ENCODE measurements at regions not wholly inside any gene's neighbourhood (a gene's known extent, or its start where the extent isn't known, plus 50 kb on each side); places are given as distances from the start of the nearest gene placed in this dataset.

DNA sequence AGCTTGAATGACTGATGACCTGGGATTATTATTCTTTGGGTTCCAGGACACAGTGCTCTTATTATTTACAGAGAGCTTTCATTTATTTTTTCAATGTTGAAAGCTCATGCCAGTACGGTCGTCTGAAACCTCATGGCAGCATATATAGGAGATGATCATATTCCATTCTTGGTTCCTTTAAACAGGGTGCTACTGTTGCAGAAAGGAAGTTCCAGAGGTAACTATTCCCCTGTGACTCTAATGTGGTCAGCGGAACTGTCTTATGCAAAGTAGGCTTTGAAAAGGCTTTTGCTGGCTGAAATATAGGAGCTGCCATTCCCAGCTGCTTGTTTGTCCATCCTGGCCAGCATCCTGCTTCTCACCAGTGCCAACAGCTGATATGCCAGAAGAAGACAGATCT is 208.3 kb upstream of the LEF1 start:
- H4K8ac ChIP-seq (ENCODE audit: low read depth, low read length) = peak overlapping the region; percentile 13
- H2BK120ac ChIP-seq (ENCODE audit: low read depth, low read length) = no peak overlapping the region
- H3K56ac ChIP-seq (ENCODE audit: low read length) = no peak overlapping the region
- H3K79me2 ChIP-seq (ENCODE audit: control insufficient read depth, insufficient read depth, low read length) = no peaks in the 10 kb centered on the region
- no peak overlapping the region for H4K5ac ChIP-seq (ENCODE audit: low read length)
- no peak overlapping the region for H3K18ac ChIP-seq (ENCODE audit: low read length)
- no peaks in the 10 kb centered on the region for H3K27me3 ChIP-seq (ENCODE audit: insufficient read depth, low read length, poor library complexity)
- H3K4me1 ChIP-seq (ENCODE audit: control insufficient read depth, low read depth, low read length) = no peaks in the 10 kb centered on the region
- H3K27ac ChIP-seq (ENCODE audit: low read depth, low read length) = no peak overlapping the region
- no peak overlapping the region for H2BK5ac ChIP-seq (ENCODE audit: low read length)
- no peak overlapping the region for H3K9ac ChIP-seq (ENCODE audit: low read length)
- H3K36me3 ChIP-seq (ENCODE audit: control insufficient read depth, insufficient read depth, low read length) = no peaks in the 10 kb centered on the region
- H3K79me1 ChIP-seq (ENCODE audit: low read length) = no peaks in the 10 kb centered on the region
- no peak overlapping the region for H3K4me2 ChIP-seq (ENCODE audit: low read length)
- H3K4ac ChIP-seq (ENCODE audit: low read depth, low read length) = no peak overlapping the region
- no peak overlapping the region for H3K4me3 ChIP-seq (ENCODE audit: low read length)
- no CpG with 5 or more reads among the region's 3 CpGs for WGBS (ENCODE audit: extremely low coverage, insufficient coverage, low lambda C conversion rate)
- H2AK5ac ChIP-seq (ENCODE audit: low read length) = no peak overlapping the region
- DNase-seq = no peak
- no peak overlapping the region for H3K23ac ChIP-seq (ENCODE audit: low read length)
- no peak overlapping the region for H2BK15ac ChIP-seq (replicated peaks; ENCODE audit: low read depth)

DNA sequence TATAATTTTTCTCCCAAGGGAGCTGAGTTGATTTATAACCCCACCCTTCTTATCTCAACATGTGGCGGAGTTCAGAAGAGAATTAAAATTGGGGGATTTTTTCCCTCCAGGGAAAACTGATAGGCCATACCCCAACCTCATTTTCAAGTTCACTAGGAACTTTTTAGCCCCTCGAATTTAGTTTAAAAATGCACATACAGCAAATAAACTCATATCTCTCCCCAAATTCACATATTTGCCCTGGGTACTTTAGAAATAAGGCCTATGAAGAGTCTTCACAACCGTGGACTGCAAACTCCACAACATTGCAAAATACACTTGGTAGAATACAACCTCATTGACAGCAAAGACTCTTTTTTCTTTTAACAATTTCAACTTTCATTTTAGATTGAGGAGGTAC is 206.7 kb upstream of the LEF1 start:
- Histone ChIP-seq H2BK15ac (replicated peaks; ENCODE audit: low read depth) (no peak overlapping the region), H2BK120ac (ENCODE audit: low read depth, low read length) (no peak overlapping the region), H3K79me2 (ENCODE audit: control insufficient read depth, insufficient read depth, low read length) (no peaks in the 10 kb centered on the region), H3K36me3 (ENCODE audit: control insufficient read depth, insufficient read depth, low read length) (no peaks in the 10 kb centered on the region), H3K4ac (ENCODE audit: low read depth, low read length) (no peak overlapping the region), H3K4me3 (ENCODE audit: low read length) (no peak overlapping the region), H3K4me2 (ENCODE audit: low read length) (no peak overlapping the region), H2AK5ac (ENCODE audit: low read length) (no peak overlapping the region), H3K23ac (ENCODE audit: low read length) (no peak overlapping the region), H3K27me3 (ENCODE audit: insufficient read depth, low read length, poor library complexity) (no peaks in the 10 kb centered on the region), H3K9ac (ENCODE audit: low read length) (no peak overlapping the region), H3K27ac (ENCODE audit: low read depth, low read length) (no peak overlapping the region), H4K5ac (ENCODE audit: low read length) (no peak overlapping the region), H3K4me1 (ENCODE audit: control insufficient read depth, low read depth, low read length) (no peaks in the 10 kb centered on the region), H3K79me1 (ENCODE audit: low read length) (no peaks in the 10 kb centered on the region), H2BK5ac (ENCODE audit: low read length) (no peak overlapping the region), H3K56ac (ENCODE audit: low read length) (no peak overlapping the region), H4K8ac (ENCODE audit: low read depth, low read length) (no peak overlapping the region), H3K18ac (ENCODE audit: low read length) (no peak overlapping the region)
- no peak for DNase-seq
- WGBS (ENCODE audit: extremely low coverage, insufficient coverage, low lambda C conversion rate) = no CpG with 5 or more reads among the region's 3 CpGs

DNA sequence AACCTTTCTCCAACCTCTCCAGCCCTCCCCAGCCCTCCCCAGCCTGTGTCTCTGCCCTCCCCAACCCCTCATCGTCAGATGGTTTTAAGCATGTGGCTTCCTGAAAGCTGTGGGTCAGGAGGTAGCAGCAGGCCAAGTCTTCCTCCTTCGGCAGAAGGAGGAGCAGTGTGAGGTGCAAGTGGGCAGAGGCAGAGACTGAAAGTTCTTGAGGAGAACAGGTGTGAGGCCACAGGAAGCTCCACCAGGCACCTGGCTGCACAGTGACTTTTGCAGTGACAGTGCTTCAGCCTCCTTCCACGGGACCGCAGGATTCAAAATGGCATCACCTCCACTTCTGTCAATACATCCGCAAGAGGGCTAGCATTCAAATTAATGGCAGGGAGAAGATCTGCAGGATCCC is 203.9 kb upstream of the LEF1 start:
- H2BK15ac ChIP-seq (replicated peaks; ENCODE audit: low read depth) = no peak overlapping the region
- no peak overlapping the region for H4K8ac ChIP-seq (ENCODE audit: low read depth, low read length)
- no peak overlapping the region for H3K9ac ChIP-seq (ENCODE audit: low read length)
- no peak overlapping the region for H3K18ac ChIP-seq (ENCODE audit: low read length)
- no peak overlapping the region for H3K27ac ChIP-seq (ENCODE audit: low read depth, low read length)
- H3K4me2 ChIP-seq (ENCODE audit: low read length) = no peak overlapping the region
- no peaks in the 10 kb centered on the region for H3K79me2 ChIP-seq (ENCODE audit: control insufficient read depth, insufficient read depth, low read length)
- H3K4ac ChIP-seq (ENCODE audit: low read depth, low read length) = no peak overlapping the region
- WGBS (ENCODE audit: extremely low coverage, insufficient coverage, low lambda C conversion rate) = no CpG with 5 or more reads among the region's 5 CpGs
- no peak overlapping the region for H2AK5ac ChIP-seq (ENCODE audit: low read length)
- H3K79me1 ChIP-seq (ENCODE audit: low read length) = no peaks in the 10 kb centered on the region
- H3K36me3 ChIP-seq (ENCODE audit: control insufficient read depth, insufficient read depth, low read length) = no peaks in the 10 kb centered on the region
- H3K23ac ChIP-seq (ENCODE audit: low read length) = no peak overlapping the region
- no peak overlapping the region for H2BK120ac ChIP-seq (ENCODE audit: low read depth, low read length)
- no peak for DNase-seq
- no peaks in the 10 kb centered on the region for H3K4me1 ChIP-seq (ENCODE audit: control insufficient read depth, low read depth, low read length)
- no peaks in the 10 kb centered on the region for H3K27me3 ChIP-seq (ENCODE audit: insufficient read depth, low read length, poor library complexity)
- H4K5ac ChIP-seq (ENCODE audit: low read length) = no peak overlapping the region
- no peak overlapping the region for H3K56ac ChIP-seq (ENCODE audit: low read length)
- H2BK5ac ChIP-seq (ENCODE audit: low read length) = no peak overlapping the region
- H3K4me3 ChIP-seq (ENCODE audit: low read length) = no peak overlapping the region

DNA sequence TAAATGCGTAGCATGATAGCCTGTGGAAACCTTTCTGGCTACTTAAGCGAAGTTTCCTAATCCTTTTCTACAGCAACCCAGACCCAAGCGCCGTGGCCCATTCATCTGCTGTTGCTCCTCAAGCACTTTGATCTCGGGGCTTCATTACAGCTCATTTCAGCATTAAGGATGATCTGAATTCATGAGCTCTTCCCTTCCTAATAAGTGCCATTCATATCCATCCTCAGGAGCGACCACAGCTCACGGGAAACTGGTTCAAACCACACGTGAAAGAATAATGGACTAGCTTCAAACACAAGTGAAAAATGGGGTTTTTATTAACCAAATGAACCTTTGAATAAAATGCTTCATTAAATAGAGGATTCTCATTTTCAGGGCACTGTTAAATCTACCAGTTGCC is 202.6 kb upstream of the LEF1 start:
- H3K27me3 ChIP-seq (ENCODE audit: insufficient read depth, low read length, poor library complexity) = no peaks in the 10 kb centered on the region
- H3K18ac ChIP-seq (ENCODE audit: low read length) = no peak overlapping the region
- no CpG with 5 or more reads among the region's 8 CpGs for WGBS (ENCODE audit: extremely low coverage, insufficient coverage, low lambda C conversion rate)

DNA sequence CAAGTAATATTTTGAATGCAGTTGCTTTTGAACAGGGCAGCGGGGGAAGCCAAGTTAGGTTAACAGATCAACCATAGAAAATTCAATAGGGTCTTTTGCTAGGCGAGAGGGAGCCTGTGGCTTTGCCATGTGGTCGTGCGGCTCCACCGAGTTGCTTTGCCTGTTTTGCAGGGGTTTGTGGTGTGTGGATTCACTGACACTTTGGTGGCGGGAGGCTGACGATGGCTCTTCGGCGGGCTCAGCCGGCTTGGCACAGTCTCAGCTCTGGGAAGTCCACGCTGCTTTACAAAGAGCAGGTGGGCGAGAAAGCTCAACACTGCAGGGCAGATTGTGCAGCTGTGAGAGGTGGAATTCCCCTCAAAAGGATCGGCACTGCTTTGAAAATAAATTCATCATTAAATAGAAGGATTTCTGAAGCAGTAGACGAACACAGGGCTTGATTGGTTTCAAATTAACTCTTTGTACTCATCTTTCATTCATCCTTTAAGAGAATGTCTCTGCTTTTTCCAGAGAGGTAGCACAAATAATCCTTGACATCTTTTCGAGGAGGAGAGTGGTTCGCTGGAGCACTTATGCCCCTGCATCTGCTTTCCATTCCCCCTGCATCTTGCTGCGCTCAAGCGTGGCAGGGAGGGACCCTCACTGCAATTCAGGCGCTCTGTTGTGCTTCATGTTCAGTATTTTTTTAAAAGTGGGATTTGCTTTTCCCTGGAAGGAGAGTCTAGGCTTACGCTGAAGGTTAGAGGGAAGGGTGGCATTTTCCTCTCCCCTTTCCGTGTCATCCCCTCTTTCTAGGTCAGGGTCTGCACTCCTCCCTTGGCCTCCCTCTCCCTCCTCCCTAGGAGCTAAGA is 201.8 kb upstream of the LEF1 start:
- Histone ChIP-seq H2BK5ac (ENCODE audit: low read length) (no peak overlapping the region), H3K9ac (ENCODE audit: low read length) (no peak overlapping the region), H3K27ac (ENCODE audit: low read depth, low read length) (no peak overlapping the region), H2BK15ac (replicated peaks; ENCODE audit: low read depth) (no peak overlapping the region), H3K79me2 (ENCODE audit: control insufficient read depth, insufficient read depth, low read length) (no peaks in the 10 kb centered on the region), H3K36me3 (ENCODE audit: control insufficient read depth, insufficient read depth, low read length) (no peaks in the 10 kb centered on the region), H3K4me2 (ENCODE audit: low read length) (no peak overlapping the region), H3K56ac (ENCODE audit: low read length) (no peak overlapping the region), H3K79me1 (ENCODE audit: low read length) (no peaks in the 10 kb centered on the region), H4K5ac (ENCODE audit: low read length) (no peak overlapping the region), H3K18ac (ENCODE audit: low read length) (no peak overlapping the region), H3K4me3 (ENCODE audit: low read length) (no peak overlapping the region), H3K4me1 (ENCODE audit: control insufficient read depth, low read depth, low read length) (no peaks in the 10 kb centered on the region), H3K23ac (ENCODE audit: low read length) (no peak overlapping the region), H3K4ac (ENCODE audit: low read depth, low read length) (no peak overlapping the region), H4K8ac (ENCODE audit: low read depth, low read length) (no peak overlapping the region), H3K27me3 (ENCODE audit: insufficient read depth, low read length, poor library complexity) (no peaks in the 10 kb centered on the region), H2AK5ac (ENCODE audit: low read length) (no peak overlapping the region), H2BK120ac (ENCODE audit: low read depth, low read length) (no peak overlapping the region)
- no peak for DNase-seq
- 100% methylated on average over 1 of the region's 21 CpGs for WGBS (ENCODE audit: extremely low coverage, insufficient coverage, low lambda C conversion rate)

More for the DNA sequence above, 202.6 kb upstream of the LEF1 start:
- Histone ChIP-seq H3K79me1 (ENCODE audit: low read length) (no peaks in the 10 kb centered on the region), H3K4ac (ENCODE audit: low read depth, low read length) (no peak overlapping the region), H2BK120ac (ENCODE audit: low read depth, low read length) (no peak overlapping the region), H4K8ac (ENCODE audit: low read depth, low read length) (no peak overlapping the region), H3K79me2 (ENCODE audit: control insufficient read depth, insufficient read depth, low read length) (no peaks in the 10 kb centered on the region), H3K56ac (ENCODE audit: low read length) (no peak overlapping the region), H3K4me2 (ENCODE audit: low read length) (no peak overlapping the region), H3K27ac (ENCODE audit: low read depth, low read length) (no peak overlapping the region), H3K9ac (ENCODE audit: low read length) (no peak overlapping the region), H2AK5ac (ENCODE audit: low read length) (no peak overlapping the region), H3K4me3 (ENCODE audit: low read length) (no peak overlapping the region), H3K4me1 (ENCODE audit: control insufficient read depth, low read depth, low read length) (no peaks in the 10 kb centered on the region), H3K36me3 (ENCODE audit: control insufficient read depth, insufficient read depth, low read length) (no peaks in the 10 kb centered on the region), H3K23ac (ENCODE audit: low read length) (no peak overlapping the region), H2BK5ac (ENCODE audit: low read length) (no peak overlapping the region), H2BK15ac (replicated peaks; ENCODE audit: low read depth) (no peak overlapping the region), H4K5ac (ENCODE audit: low read length) (no peak overlapping the region)
- no peak for DNase-seq
